Spleen (tissue), 11 donors: ENCODE measurements at regions not wholly inside any gene's neighbourhood (a gene's known extent, or its start where the extent isn't known, plus 50 kb on each side); places are given as distances from the start of the nearest gene placed in this dataset.

Experiments
- DNase-seq: peaks from one replicate; pipeline ENCODE4 v3.0.0-alpha.2; 2020
- H3K27ac ChIP-seq, 8 donors: fragments of 200-600 bp; sonication (generic) in 7 of 8; 1 replicate in 4 of 8; 2 replicates in 4 of 8; pipeline versions ENCODE4 v1.5.0 to v1.8.0; 2016 to 2021; ENCODE audit warnings: inconsistent platforms in 4 of 8, mild to moderate bottlenecking in 4 of 8, moderate library complexity in 1 of 8
- H3K27me3 ChIP-seq, 7 donors: fragments of 200-600 bp; sonication (generic) in 6 of 7; replicated peaks in 1 of 7; 1 replicate in 4 of 7; 2 replicates in 3 of 7; pipeline versions ENCODE4 v1.5.0 to v1.8.0; 2016 to 2021; ENCODE audit warnings: inconsistent platforms in 3 of 7, mild to moderate bottlenecking in 1 of 7
- H3K36me3 ChIP-seq, 6 donors: fragments of 200-600 bp; sonication (generic) in 5 of 6; 1 replicate in 4 of 6; 2 replicates in 2 of 6; pipeline versions ENCODE4 v1.5.0 to v1.8.0; 2016 to 2021; ENCODE audit warnings: inconsistent platforms in 2 of 6
- H3K4me1 ChIP-seq, 6 donors: fragments of 200-600 bp; sonication (generic) in 5 of 6; 1 replicate in 3 of 6; 2 replicates in 3 of 6; pipeline versions ENCODE4 v1.5.0 to v1.8.0; 2016 to 2021; ENCODE audit warnings: inconsistent platforms in 3 of 6
- H3K4me3 ChIP-seq, 8 donors: fragments of 200-600 bp; sonication (generic) in 7 of 8; 1 replicate in 4 of 8; 2 replicates in 4 of 8; pipeline versions ENCODE4 v1.5.0 to v1.8.0; 2016 to 2021; ENCODE audit warnings: inconsistent platforms in 4 of 8, mild to moderate bottlenecking in 4 of 8, moderate library complexity in 2 of 8
- H3K9me3 ChIP-seq, 8 donors: fragments of 200-600 bp; sonication (generic) in 7 of 8; 1 replicate in 4 of 8; 2 replicates in 4 of 8; pipeline versions ENCODE4 v1.5.0 to v1.8.0; 2016 to 2021; ENCODE audit warnings: inconsistent platforms in 4 of 8
- POLR2A ChIP-seq, 3 donors: fragments of 450-650 bp; IDR thresholded peaks; one replicate each; pipeline ENCODE4 v1.5.1; 2017; ENCODE audit warnings: antibody characterized with exemption in 3 of 3, mild to moderate bottlenecking in 1 of 3
- POLR2AphosphoS5 ChIP-seq, 3 donors: sonication (generic); formaldehyde crosslinking; IDR thresholded peaks; one replicate each; pipeline ENCODE4 v1.5.1; 2017; ENCODE audit warnings: antibody characterized with exemption in 3 of 3
- WGBS, 5 donors: extraction: QIAGEN DNeasy Blood & Tissue Kit in 3 of 5; methylation state at CpG; one replicate each; pipeline versions ENCODE4 v1.1.5 to v1.1.7; 2013 to 2018; 5-methylcytosine and 5-hydroxymethylcytosine counted together
- intact Hi-C: fragments of 100-400 bp; cut with DNase I; formaldehyde crosslinking; loops from one replicate; pipeline ENCODE4 v1.15.0; 2023; ENCODE audit warnings: low total_unique reads
- TF ChIP-seq, protein P1 (sequence below), 11 experiments: fragments of 200-600 bp in 7 of 11; fragments of 450-650 bp in 4 of 11; sonication (generic) in 4 of 11; IDR thresholded peaks in 8 of 11; conservative IDR thresholded peaks in 3 of 11; 1 replicate in 7 of 11; 2 replicates in 4 of 11; pipeline versions ENCODE4 v1.4.0 to v1.8.0; 2016 to 2021; ENCODE audit warnings: antibody characterized with exemption in 11 of 11, inconsistent platforms in 4 of 11, mild to moderate bottlenecking in 1 of 11
- donor health status: healthy with polysubstance abuse.
- donor health status: DM: no; HTN: no; CAD: no; lungs with moderate emphysema.
- donor health status: DM: no; HTN: no; CAD: no.
- donor health status: Bipolar disorder and iron deficiency.
- donor health status: healthy.
- donor health status: DM: no; HTN: no; CAD: no.
- donor health status: DM: yes; HTN: yes; CAD: no.

DNA sequence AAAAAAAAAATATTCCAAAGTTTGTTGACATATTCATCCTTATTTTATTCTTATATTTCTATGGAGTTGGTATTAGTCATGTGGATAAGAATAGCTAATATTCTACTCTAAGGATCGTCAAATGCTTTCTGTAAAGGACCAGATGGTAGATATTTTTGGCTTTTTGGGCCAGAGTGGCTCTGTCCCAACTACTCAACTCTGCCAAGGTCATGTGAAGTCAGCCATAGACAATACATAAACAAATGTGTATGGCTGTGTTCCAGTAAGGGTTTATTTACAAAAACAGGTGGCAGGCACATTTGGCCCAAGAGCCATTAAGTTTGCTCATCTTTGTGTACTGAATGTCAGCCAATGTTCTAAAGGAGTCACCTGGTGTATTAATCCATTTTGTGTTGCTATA lies 131.8 kb downstream of the TBX5 start:
- 50 to 87% (median 74%) methylated on average over 1 of the region's 1 CpG for WGBS, 5 donors
- H3K9me3 ChIP-seq: no peaks in the 10 kb centered on the region
- H3K27ac ChIP-seq: no peak overlapping the region
- peaks cover 0 to 51% (median 0%) of the 10 kb centered on the region in 7 donors for H3K27me3 ChIP-seq
- DNase-seq: no peak
- intact Hi-C loops: no loop called here
- H3K4me1 ChIP-seq: no peaks in the 10 kb centered on the region
- no peak overlapping the region for H3K4me3 ChIP-seq
- TF ChIP-seq POLR2AphosphoS5 (IDR thresholded peaks at IDR 0.05): no peak
- TF ChIP-seq POLR2A (IDR thresholded peaks at IDR 0.05): no peak
- TF ChIP-seq, protein P1, sequence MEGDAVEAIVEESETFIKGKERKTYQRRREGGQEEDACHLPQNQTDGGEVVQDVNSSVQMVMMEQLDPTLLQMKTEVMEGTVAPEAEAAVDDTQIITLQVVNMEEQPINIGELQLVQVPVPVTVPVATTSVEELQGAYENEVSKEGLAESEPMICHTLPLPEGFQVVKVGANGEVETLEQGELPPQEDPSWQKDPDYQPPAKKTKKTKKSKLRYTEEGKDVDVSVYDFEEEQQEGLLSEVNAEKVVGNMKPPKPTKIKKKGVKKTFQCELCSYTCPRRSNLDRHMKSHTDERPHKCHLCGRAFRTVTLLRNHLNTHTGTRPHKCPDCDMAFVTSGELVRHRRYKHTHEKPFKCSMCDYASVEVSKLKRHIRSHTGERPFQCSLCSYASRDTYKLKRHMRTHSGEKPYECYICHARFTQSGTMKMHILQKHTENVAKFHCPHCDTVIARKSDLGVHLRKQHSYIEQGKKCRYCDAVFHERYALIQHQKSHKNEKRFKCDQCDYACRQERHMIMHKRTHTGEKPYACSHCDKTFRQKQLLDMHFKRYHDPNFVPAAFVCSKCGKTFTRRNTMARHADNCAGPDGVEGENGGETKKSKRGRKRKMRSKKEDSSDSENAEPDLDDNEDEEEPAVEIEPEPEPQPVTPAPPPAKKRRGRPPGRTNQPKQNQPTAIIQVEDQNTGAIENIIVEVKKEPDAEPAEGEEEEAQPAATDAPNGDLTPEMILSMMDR (IDR thresholded peaks at IDR 0.05 in 8 of 11, conservative IDR thresholded peaks at IDR 0.05 in 3 of 11): no peak
- H3K36me3 ChIP-seq: no peaks in the 10 kb centered on the region

DNA sequence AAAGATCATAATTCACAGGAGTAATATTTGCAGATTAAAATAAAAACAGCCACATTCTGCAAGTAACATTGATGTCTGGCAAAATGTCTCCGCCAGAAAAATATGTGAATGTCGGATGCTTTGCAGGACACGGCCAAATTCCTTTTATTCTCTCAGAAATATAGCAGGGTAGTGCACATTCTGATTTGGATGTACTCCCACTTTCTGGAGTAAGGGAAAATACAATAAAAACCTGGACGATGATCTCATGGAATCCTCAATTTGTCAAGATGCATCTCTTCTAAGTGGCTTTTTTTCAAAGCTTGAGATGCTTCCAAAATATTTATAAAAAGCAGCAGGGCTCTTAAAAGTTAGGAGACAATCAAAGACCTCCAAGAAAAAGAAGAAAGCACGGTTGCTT lies 133.3 kb downstream of the TBX5 start:
- no peak overlapping the region for H3K27ac ChIP-seq
- no peaks in the 10 kb centered on the region for H3K4me1 ChIP-seq
- no peak for DNase-seq
- H3K9me3 ChIP-seq: no peaks in the 10 kb centered on the region
- TF ChIP-seq POLR2AphosphoS5 (IDR thresholded peaks at IDR 0.05): no peak
- TF ChIP-seq, protein P1 (IDR thresholded peaks at IDR 0.05 in 8 of 11, conservative IDR thresholded peaks at IDR 0.05 in 3 of 11): no peak
- no peak for TF ChIP-seq POLR2A (IDR thresholded peaks at IDR 0.05)
- H3K36me3 ChIP-seq: no peaks in the 10 kb centered on the region
- peaks cover 0 to 51% (median 0%) of the 10 kb centered on the region in 7 donors for H3K27me3 ChIP-seq
- 51 to 65% (median 57%) methylated on average over 5 of the region's 5 CpGs for WGBS, 5 donors
- no peak overlapping the region for H3K4me3 ChIP-seq
- intact Hi-C loops: no loop called here

DNA sequence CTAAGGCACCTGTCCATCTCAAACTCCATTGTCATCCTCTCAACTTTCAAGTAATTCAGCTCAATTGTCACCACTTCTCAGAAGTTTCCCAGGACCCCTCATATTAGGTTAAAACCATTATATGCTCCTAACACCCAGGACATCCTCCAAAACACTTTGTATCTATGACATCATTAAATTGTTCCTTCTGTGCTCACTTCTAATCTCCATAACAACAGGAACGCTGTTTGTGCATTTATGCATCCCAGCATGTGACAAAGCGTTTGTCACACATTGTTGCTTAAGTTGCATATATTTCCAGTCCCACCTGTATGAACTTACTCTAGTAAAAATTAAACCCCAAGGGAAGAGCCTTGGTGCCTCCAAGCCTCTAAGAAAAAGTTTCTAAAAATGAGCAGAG lies 133.9 kb downstream of the TBX5 start:
- no peak for DNase-seq
- H3K36me3 ChIP-seq: no peaks in the 10 kb centered on the region
- H3K4me3 ChIP-seq: no peak overlapping the region
- WGBS, 5 donors: 27 to 49% (median 29%) methylated on average over 2 of the region's 2 CpGs
- no peaks in the 10 kb centered on the region for H3K9me3 ChIP-seq
- TF ChIP-seq POLR2AphosphoS5 (IDR thresholded peaks at IDR 0.05) (no peak), POLR2A (IDR thresholded peaks at IDR 0.05) (no peak)
- TF ChIP-seq, protein P1 (IDR thresholded peaks at IDR 0.05 in 8 of 11, conservative IDR thresholded peaks at IDR 0.05 in 3 of 11): no peak
- no peaks in the 10 kb centered on the region for H3K4me1 ChIP-seq
- peaks cover 0 to 54% (median 0%) of the 10 kb centered on the region in 7 donors for H3K27me3 ChIP-seq
- H3K27ac ChIP-seq: no peak overlapping the region
- intact Hi-C loops: no loop called here

DNA sequence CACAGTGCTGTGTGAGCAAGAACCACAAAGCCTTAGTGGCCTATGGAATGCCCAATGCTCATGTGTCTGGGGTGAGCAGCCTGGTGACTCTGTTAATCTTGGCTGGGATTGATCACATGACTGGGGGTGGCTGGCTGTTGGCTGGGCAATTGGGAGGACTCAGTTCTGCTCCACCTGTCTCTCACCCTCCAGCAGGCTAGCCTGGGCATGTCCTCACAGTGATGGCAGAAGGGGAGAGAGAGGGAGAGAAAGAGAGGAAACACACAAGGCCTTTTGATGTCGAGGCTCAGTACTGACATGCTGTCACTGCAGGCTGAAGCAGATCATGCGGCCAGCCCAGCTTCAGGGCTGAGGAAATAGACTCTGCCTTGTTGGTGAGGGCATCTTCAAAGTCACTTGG lies 136.8 kb downstream of the TBX5 start:
- H3K4me1 ChIP-seq: no peaks in the 10 kb centered on the region
- 42 to 54% (median 52%) methylated on average over 2 of the region's 2 CpGs for WGBS, 5 donors
- H3K27ac ChIP-seq: no peak overlapping the region
- intact Hi-C loops: no loop called here
- peaks cover 0 to 43% (median 0%) of the 10 kb centered on the region in 7 donors for H3K27me3 ChIP-seq
- no peak for DNase-seq
- TF ChIP-seq POLR2A (IDR thresholded peaks at IDR 0.05): no peak
- TF ChIP-seq, protein P1 (IDR thresholded peaks at IDR 0.05 in 8 of 11, conservative IDR thresholded peaks at IDR 0.05 in 3 of 11): no peak
- no peak for TF ChIP-seq POLR2AphosphoS5 (IDR thresholded peaks at IDR 0.05)
- no peak overlapping the region for H3K4me3 ChIP-seq
- H3K36me3 ChIP-seq: no peaks in the 10 kb centered on the region
- peaks cover 0 to 4% (median 0%) of the 10 kb centered on the region in 8 donors for H3K9me3 ChIP-seq
